Neutrophil (primary cell): ENCODE measurements at regions not wholly inside any gene's neighbourhood (a gene's known extent, or its start where the extent isn't known, plus 50 kb on each side); places are given as distances from the start of the nearest gene placed in this dataset.

Experiments
- H3K27ac ChIP-seq: fragments of 200-600 bp; sonication (generic); 2 replicates; pipeline ENCODE4 v1.5.1; 2016; ENCODE audit warnings: mild to moderate bottlenecking, moderate library complexity
- H3K27me3 ChIP-seq: fragments of 200-600 bp; sonication (generic); 2 replicates; pipeline ENCODE4 v1.6.0; 2016; ENCODE audit warnings: mild to moderate bottlenecking
- H3K36me3 ChIP-seq: fragments of 200-600 bp; sonication (generic); 2 replicates; pipeline ENCODE4 v1.5.1; 2017
- H3K4me1 ChIP-seq, 2 experiments: fragments of 200-600 bp in 1 of 2; sonication (generic) in 1 of 2; 1 replicate in 1 of 2; 2 replicates in 1 of 2; pipeline versions ENCODE4 v1.5.1 to v1.6.1; 2013 to 2016; ENCODE audit warnings: low read depth in 1 of 2, low read length in 1 of 2, mild to moderate bottlenecking in 1 of 2, moderate library complexity in 1 of 2; ENCODE audit not compliant: control insufficient read depth in 1 of 2, insufficient read depth in 1 of 2
- H3K4me3 ChIP-seq, 2 experiments: fragments of 200-600 bp in 1 of 2; sonication (generic) in 1 of 2; 1 replicate in 1 of 2; 2 replicates in 1 of 2; pipeline ENCODE4 v1.5.1; 2013 to 2016; ENCODE audit warnings: low read depth in 1 of 2, low read length in 1 of 2, mild to moderate bottlenecking in 1 of 2, moderate library complexity in 1 of 2
- H3K9me3 ChIP-seq: fragments of 200-600 bp; sonication (generic); 2 replicates; pipeline ENCODE4 v1.5.1; 2016
- CTCF ChIP-seq: fragments of 200-600 bp; sonication (generic); IDR thresholded peaks from 2 replicates; pipeline ENCODE4 v1.5.1; 2016; ENCODE audit warnings: antibody characterized with exemption

GRCh38 chr13:57784633-57785032, 153.1 kb downstream of the PCDH17 start:
- TF ChIP-seq CTCF, result no peak
- Histone ChIP-seq H3K27me3 (no peaks in the 10 kb centered on the region), H3K9me3 (no peaks in the 10 kb centered on the region), H3K36me3 (no peaks in the 10 kb centered on the region), H3K27ac (no peak overlapping the region), H3K4me1 (no peaks in the 10 kb centered on the region), H3K4me3 (no peak overlapping the region)

- Histone ChIP-seq H3K27me3 (no peaks in the 10 kb centered on the region), H3K4me1 (no peaks in the 10 kb centered on the region), H3K4me3 (no peak overlapping the region), H3K27ac (no peak overlapping the region), H3K9me3 (no peaks in the 10 kb centered on the region), H3K36me3 (no peaks in the 10 kb centered on the region)
- no peak for TF ChIP-seq CTCF
Measured at GRCh38 chr13:57787058-57787791, 155.7 kb downstream of the PCDH17 start.

- no peaks in the 10 kb centered on the region for H3K36me3 ChIP-seq
- no peaks in the 10 kb centered on the region for H3K4me1 ChIP-seq
- H3K9me3 ChIP-seq, result no peaks in the 10 kb centered on the region
- H3K4me3 ChIP-seq, result no peak overlapping the region
- H3K27ac ChIP-seq, result no peak overlapping the region
- no peaks in the 10 kb centered on the region for H3K27me3 ChIP-seq
- TF ChIP-seq CTCF, result no peak
Measured at GRCh38 chr13:57799624-57800023, 168.1 kb downstream of the PCDH17 start.

GRCh38 chr13:57813651-57814050, 182.1 kb downstream of the PCDH17 start:
- Histone ChIP-seq H3K4me3 (no peak overlapping the region), H3K36me3 (no peaks in the 10 kb centered on the region), H3K27me3 (no peaks in the 10 kb centered on the region), H3K27ac (no peak overlapping the region), H3K4me1 (no peaks in the 10 kb centered on the region), H3K9me3 (no peaks in the 10 kb centered on the region)
- no peak for TF ChIP-seq CTCF

GRCh38 chr13:57815600-57815999, 184.1 kb downstream of the PCDH17 start:
- H3K4me1 ChIP-seq, result no peaks in the 10 kb centered on the region
- no peak overlapping the region for H3K4me3 ChIP-seq
- no peak for TF ChIP-seq CTCF
- no peaks in the 10 kb centered on the region for H3K9me3 ChIP-seq
- H3K36me3 ChIP-seq, result no peaks in the 10 kb centered on the region
- no peaks in the 10 kb centered on the region for H3K27me3 ChIP-seq
- H3K27ac ChIP-seq, result no peak overlapping the region
